C4-2B (cell line): ENCODE measurements at regions not wholly inside any gene's neighbourhood (a gene's known extent, or its start where the extent isn't known, plus 50 kb on each side); places are given as distances from the start of the nearest gene placed in this dataset.

Source experiments
- H3K27ac ChIP-seq: fragments of 450-650 bp; 2 replicates; pipeline ENCODE4 v1.5.1; 2017
- ZFX ChIP-seq: fragments of 450-650 bp; IDR thresholded peaks from 2 replicates; pipeline ENCODE4 v1.6.1; 2017
- TF ChIP-seq, protein P1 (sequence below): fragments of 450-650 bp; conservative IDR thresholded peaks from 2 replicates; pipeline ENCODE4 v1.5.1; 2017; ENCODE audit warnings: mild to moderate bottlenecking

GRCh38 chr10:4199196-4199595, 414.2 kb upstream of the KLF6 start:
- TF ChIP-seq ZFX: no peak
- TF ChIP-seq, protein P1, sequence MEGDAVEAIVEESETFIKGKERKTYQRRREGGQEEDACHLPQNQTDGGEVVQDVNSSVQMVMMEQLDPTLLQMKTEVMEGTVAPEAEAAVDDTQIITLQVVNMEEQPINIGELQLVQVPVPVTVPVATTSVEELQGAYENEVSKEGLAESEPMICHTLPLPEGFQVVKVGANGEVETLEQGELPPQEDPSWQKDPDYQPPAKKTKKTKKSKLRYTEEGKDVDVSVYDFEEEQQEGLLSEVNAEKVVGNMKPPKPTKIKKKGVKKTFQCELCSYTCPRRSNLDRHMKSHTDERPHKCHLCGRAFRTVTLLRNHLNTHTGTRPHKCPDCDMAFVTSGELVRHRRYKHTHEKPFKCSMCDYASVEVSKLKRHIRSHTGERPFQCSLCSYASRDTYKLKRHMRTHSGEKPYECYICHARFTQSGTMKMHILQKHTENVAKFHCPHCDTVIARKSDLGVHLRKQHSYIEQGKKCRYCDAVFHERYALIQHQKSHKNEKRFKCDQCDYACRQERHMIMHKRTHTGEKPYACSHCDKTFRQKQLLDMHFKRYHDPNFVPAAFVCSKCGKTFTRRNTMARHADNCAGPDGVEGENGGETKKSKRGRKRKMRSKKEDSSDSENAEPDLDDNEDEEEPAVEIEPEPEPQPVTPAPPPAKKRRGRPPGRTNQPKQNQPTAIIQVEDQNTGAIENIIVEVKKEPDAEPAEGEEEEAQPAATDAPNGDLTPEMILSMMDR: no peak
- H3K27ac ChIP-seq: no peak overlapping the region

DNA sequence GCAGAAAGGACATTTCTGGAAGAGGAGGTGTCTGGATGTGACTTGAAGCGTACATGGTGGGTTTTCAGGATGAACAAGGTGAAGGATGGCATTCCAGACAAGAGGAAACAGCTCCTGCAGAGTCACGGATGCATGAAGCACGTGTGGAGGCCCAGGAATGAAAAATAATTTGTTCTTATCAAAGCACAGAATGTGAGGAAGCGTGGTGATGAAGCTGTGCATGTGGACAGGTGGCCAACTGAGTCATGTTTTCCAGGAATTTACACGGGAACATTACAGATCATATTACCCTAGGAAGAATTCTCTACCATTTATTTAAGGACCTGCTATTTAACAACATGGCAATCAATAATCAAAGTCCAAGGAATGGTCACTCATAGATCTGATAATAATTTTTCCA, 413.2 kb upstream of the KLF6 start:
- no peak overlapping the region for H3K27ac ChIP-seq
- TF ChIP-seq, protein P1: no peak
- no peak for TF ChIP-seq ZFX

GRCh38 chr10:4197676-4198075, 412.7 kb upstream of the KLF6 start:
- no peak overlapping the region for H3K27ac ChIP-seq
- TF ChIP-seq ZFX: no peak
- TF ChIP-seq, protein P1: no peak

DNA sequence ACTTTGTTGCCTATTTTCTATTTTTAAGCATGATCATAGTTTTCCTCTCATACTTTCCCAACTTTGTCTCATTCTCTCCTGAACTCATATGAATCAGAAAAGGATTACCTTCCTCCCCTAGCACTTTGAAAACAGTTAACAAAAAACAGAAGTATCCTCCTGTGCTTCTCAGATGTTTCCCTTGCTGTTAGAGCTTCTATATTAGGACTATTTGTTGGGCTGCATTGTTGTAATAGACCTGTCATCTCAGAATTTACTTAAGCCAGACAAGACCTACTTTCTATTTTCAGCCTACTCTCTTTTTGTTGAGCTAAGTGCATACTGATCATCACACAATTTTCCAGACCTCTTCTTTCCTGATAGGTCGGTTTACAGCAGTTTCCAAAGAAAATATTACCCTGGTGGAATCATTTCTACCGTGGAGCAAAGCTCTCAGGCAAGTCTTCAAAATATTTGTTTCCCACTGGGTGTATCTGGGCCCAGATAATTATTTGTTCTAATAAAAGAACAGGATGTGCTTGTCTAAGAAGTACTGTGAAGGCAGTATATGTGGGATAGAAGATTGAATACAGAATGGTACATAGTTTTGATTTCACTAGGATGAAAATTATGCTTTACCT, 411.9 kb upstream of the KLF6 start:
- H3K27ac ChIP-seq: no peak overlapping the region
- TF ChIP-seq ZFX: no peak
- TF ChIP-seq, protein P1: no peak

GRCh38 chr10:4196183-4196582, 411.2 kb upstream of the KLF6 start:
- no peak overlapping the region for H3K27ac ChIP-seq
- TF ChIP-seq, protein P1: no peak

- no peak overlapping the region for H3K27ac ChIP-seq
- TF ChIP-seq, protein P1: no peak
- no peak for TF ChIP-seq ZFX
These were observed 410.2 kb upstream of the KLF6 start for GRCh38 chr10:4195213-4195612.

DNA sequence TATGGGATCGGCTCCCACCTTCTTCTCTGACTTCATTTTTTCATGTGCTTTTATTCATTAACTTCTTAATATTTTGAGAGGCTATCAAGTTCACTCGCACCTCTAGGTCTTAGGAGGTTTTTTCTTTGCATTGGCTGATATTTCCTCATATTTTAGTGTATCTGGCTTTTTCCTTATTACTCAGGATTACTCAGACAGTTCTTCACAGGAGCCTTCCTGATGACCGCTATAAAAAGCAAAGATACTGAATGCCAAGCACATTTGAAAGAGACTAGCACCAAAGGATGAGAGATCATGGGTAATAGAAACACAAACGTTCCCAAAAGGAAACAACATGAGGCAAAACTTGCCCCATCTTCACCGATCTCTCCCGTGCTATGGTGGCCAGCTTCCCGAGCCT, 409.2 kb upstream of the KLF6 start:
- TF ChIP-seq, protein P1: no peak
- TF ChIP-seq ZFX: no peak
- H3K27ac ChIP-seq: no peak overlapping the region
